ENCODE measurements at regions not wholly inside any gene's neighbourhood (a gene's known extent, or its start where the extent isn't known, plus 50 kb on each side); places are given as distances from the start of the nearest gene placed in this dataset.
A peak's percentile ranks its signal among the peaks of the same experiment; 100 is the strongest.
"Not testable (repeated sequence)": the region's sequence is repeated elsewhere in the genome, so short reads cannot be mapped to it uniquely, and the experiment has no call there.

DNA sequence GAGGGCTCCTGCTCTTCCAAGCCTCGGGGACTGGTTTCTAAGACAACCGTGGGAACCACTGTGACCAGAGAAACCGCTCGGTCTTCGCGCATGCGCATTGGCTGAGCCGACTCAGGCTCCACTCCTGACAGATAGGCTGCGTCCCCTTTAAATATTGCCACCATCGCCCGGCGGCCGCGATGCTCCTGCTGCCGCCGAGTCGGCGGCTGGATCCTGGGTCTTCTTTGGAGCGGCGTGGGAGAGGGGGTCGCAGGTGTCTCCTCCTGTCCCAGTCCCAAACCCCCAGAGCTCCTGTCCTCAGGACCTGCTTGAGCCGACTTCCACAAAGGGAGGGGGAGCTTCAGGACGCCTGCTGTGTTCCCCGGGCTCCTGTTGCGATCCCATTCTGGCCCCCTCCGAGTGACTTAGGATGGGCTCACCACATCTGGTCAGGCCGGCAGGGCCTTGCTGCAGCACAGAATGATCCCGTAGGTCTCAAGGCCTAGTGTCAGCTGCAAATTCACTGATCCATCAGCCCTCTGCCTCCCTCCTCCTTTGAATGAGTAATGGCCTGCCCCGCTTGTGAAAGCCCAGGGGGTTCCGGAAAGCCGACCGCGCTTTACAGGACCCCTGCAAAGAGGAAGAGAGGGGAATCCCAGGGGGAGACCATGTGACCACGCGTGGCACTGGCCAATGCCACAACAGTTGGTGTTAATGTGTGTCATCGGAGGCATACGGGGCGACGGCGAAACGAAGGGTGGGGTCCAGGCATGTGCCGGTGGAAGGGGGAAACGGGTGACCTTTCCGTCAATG lies 683.2 kb upstream of the TPTE start:
- no peak for DNase-seq
- Mint-ChIP-seq H3K4me3 (no peak overlapping the region), H3K27ac (peak overlapping the region in 1 of 7 donors; percentile 66), H3K36me3 (no peaks in the 10 kb centered on the region), H3K9me3 (peaks cover 23 to 45% (median 26%) of the 10 kb centered on the region in 7 donors), H3K4me1 (no peaks in the 10 kb centered on the region), H3K27me3 (ENCODE audit: low read depth in 3 of 3) (no peaks in the 10 kb centered on the region)
- Histone ChIP-seq H3K4me1 (ENCODE audit: control insufficient read depth in 1 of 2, insufficient read depth in 2 of 2, low read length in 2 of 2) (no peaks in the 10 kb centered on the region), H3K79me2 (ENCODE audit: insufficient read depth, low read length) (no peaks in the 10 kb centered on the region), H3K27ac (ENCODE audit: low read depth in 1 of 2, low read length in 2 of 2) (no peak overlapping the region), H3K9me3 (replicated peaks in 1 of 2; ENCODE audit: control insufficient read depth in 1 of 2, insufficient read depth in 1 of 2, low read length in 2 of 2) (peaks cover 34 to 38% of the 10 kb centered on the region in 2 donors), H3K9ac (ENCODE audit: insufficient read depth, low read length, poor library complexity, severe bottlenecking) (no peak overlapping the region), H2AFZ (ENCODE audit: insufficient read depth, low read depth, low read length, poor library complexity, severe bottlenecking) (no peak overlapping the region), H4K20me1 (ENCODE audit: insufficient read depth, low read length) (no peaks in the 10 kb centered on the region), H3K4me3 (replicated peaks in 1 of 3; ENCODE audit: low read depth in 2 of 3, low read length in 3 of 3) (no peak overlapping the region), H3K36me3 (replicated peaks in 1 of 2; ENCODE audit: control insufficient read depth in 1 of 2, insufficient read depth in 2 of 2, low read length in 2 of 2) (no peaks in the 10 kb centered on the region), H3K4me2 (replicated peaks; ENCODE audit: extremely low read depth, low read length, poor library complexity, severe bottlenecking) (no peak overlapping the region), H3K27me3 (ENCODE audit: control insufficient read depth in 2 of 2, insufficient read depth in 2 of 2, low read length in 2 of 2) (no peaks in the 10 kb centered on the region)
- TF ChIP-seq, protein P1, sequence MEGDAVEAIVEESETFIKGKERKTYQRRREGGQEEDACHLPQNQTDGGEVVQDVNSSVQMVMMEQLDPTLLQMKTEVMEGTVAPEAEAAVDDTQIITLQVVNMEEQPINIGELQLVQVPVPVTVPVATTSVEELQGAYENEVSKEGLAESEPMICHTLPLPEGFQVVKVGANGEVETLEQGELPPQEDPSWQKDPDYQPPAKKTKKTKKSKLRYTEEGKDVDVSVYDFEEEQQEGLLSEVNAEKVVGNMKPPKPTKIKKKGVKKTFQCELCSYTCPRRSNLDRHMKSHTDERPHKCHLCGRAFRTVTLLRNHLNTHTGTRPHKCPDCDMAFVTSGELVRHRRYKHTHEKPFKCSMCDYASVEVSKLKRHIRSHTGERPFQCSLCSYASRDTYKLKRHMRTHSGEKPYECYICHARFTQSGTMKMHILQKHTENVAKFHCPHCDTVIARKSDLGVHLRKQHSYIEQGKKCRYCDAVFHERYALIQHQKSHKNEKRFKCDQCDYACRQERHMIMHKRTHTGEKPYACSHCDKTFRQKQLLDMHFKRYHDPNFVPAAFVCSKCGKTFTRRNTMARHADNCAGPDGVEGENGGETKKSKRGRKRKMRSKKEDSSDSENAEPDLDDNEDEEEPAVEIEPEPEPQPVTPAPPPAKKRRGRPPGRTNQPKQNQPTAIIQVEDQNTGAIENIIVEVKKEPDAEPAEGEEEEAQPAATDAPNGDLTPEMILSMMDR (IDR thresholded peaks at IDR 0.05) = no peak
- intact Hi-C loops (cut with micrococcal nuclease) = no loop called here
- 86% methylated on average over 44 of the region's 44 CpGs for WGBS (ENCODE audit: insufficient coverage)

- Histone ChIP-seq H2AFZ (ENCODE audit: insufficient read depth, low read depth, low read length, poor library complexity, severe bottlenecking) (no peak overlapping the region), H3K9ac (ENCODE audit: insufficient read depth, low read length, poor library complexity, severe bottlenecking) (no peak overlapping the region)
- no peak overlapping the region for H3K4me3 Mint-ChIP-seq
These were observed 682.4 kb upstream of the TPTE start for GRCh38 chr21:9838738-9839642.

GRCh38 chr21:9844106-9844505 lies 677.3 kb upstream of the TPTE start:
- H4K20me1 ChIP-seq (ENCODE audit: insufficient read depth, low read length); H3K9ac ChIP-seq (ENCODE audit: insufficient read depth, low read length, poor library complexity, severe bottlenecking); H3K27ac Mint-ChIP-seq; H3K27ac ChIP-seq (ENCODE audit: low read depth in 1 of 2, low read length in 2 of 2); H3K4me2 ChIP-seq (replicated peaks; ENCODE audit: extremely low read depth, low read length, poor library complexity, severe bottlenecking); H3K36me3 ChIP-seq (replicated peaks in 1 of 2; ENCODE audit: control insufficient read depth in 1 of 2, insufficient read depth in 2 of 2, low read length in 2 of 2); H3K4me3 ChIP-seq (replicated peaks in 1 of 3; ENCODE audit: low read depth in 2 of 3, low read length in 3 of 3); H3K79me2 ChIP-seq (ENCODE audit: insufficient read depth, low read length); H3K4me1 ChIP-seq (ENCODE audit: control insufficient read depth in 1 of 2, insufficient read depth in 2 of 2, low read length in 2 of 2); H3K27me3 Mint-ChIP-seq (ENCODE audit: low read depth in 3 of 3); H2AFZ ChIP-seq (ENCODE audit: insufficient read depth, low read depth, low read length, poor library complexity, severe bottlenecking); H3K4me3 Mint-ChIP-seq; DNase-seq; H3K36me3 Mint-ChIP-seq; H3K4me1 Mint-ChIP-seq; H3K27me3 ChIP-seq (ENCODE audit: control insufficient read depth in 2 of 2, insufficient read depth in 2 of 2, low read length in 2 of 2); intact Hi-C loops (cut with micrococcal nuclease): not testable (repeated sequence)
- H3K9me3 ChIP-seq (replicated peaks in 1 of 2; ENCODE audit: control insufficient read depth in 1 of 2, insufficient read depth in 1 of 2, low read length in 2 of 2) = peaks cover 33 to 49% of the 10 kb centered on the region in 2 donors
- 88% methylated on average over 1 of the region's 1 CpG for WGBS (ENCODE audit: insufficient coverage)
- peaks cover 10 to 27% (median 12%) of the 10 kb centered on the region in 7 donors for H3K9me3 Mint-ChIP-seq

More at GRCh38 chr21:9838738-9839642, 682.4 kb upstream of the TPTE start:
- no peaks in the 10 kb centered on the region for H3K27me3 Mint-ChIP-seq (ENCODE audit: low read depth in 3 of 3)
- Histone ChIP-seq H3K4me2 (replicated peaks; ENCODE audit: extremely low read depth, low read length, poor library complexity, severe bottlenecking) (no peak overlapping the region), H3K36me3 (replicated peaks in 1 of 2; ENCODE audit: control insufficient read depth in 1 of 2, insufficient read depth in 2 of 2, low read length in 2 of 2) (no peaks in the 10 kb centered on the region), H4K20me1 (ENCODE audit: insufficient read depth, low read length) (no peaks in the 10 kb centered on the region), H3K9me3 (replicated peaks in 1 of 2; ENCODE audit: control insufficient read depth in 1 of 2, insufficient read depth in 1 of 2, low read length in 2 of 2) (peaks cover 34 to 38% of the 10 kb centered on the region in 2 donors), H3K79me2 (ENCODE audit: insufficient read depth, low read length) (no peaks in the 10 kb centered on the region), H3K27ac (ENCODE audit: low read depth in 1 of 2, low read length in 2 of 2) (no peak overlapping the region), H3K4me3 (replicated peaks in 1 of 3; ENCODE audit: low read depth in 2 of 3, low read length in 3 of 3) (peak overlapping the region in 1 of 3 experiments; percentile 16), H3K27me3 (ENCODE audit: control insufficient read depth in 2 of 2, insufficient read depth in 2 of 2, low read length in 2 of 2) (no peaks in the 10 kb centered on the region), H3K4me1 (ENCODE audit: control insufficient read depth in 1 of 2, insufficient read depth in 2 of 2, low read length in 2 of 2) (no peaks in the 10 kb centered on the region)
- H3K27ac Mint-ChIP-seq = no peak overlapping the region
- no peaks in the 10 kb centered on the region for H3K4me1 Mint-ChIP-seq
- H3K9me3 Mint-ChIP-seq = peaks cover 24 to 46% (median 26%) of the 10 kb centered on the region in 7 donors
- intact Hi-C loops (cut with micrococcal nuclease) = no loop called here
- TF ChIP-seq, protein P1 (IDR thresholded peaks at IDR 0.05) = no peak
- H3K36me3 Mint-ChIP-seq = no peaks in the 10 kb centered on the region
- WGBS (ENCODE audit: insufficient coverage) = 72% methylated on average over 43 of the region's 47 CpGs
- no peak for DNase-seq

Data from CD14-positive monocyte (primary cell).